LNCAP (cell line): ENCODE measurements at regions not wholly inside any gene's neighbourhood (a gene's known extent, or its start where the extent isn't known, plus 50 kb on each side); places are given as distances from the start of the nearest gene placed in this dataset.

Experiments
- TF ChIP-seq, protein P1 (sequence below): fragments of 450-650 bp; IDR thresholded peaks from 2 replicates; pipeline ENCODE4 v1.5.1; 2017; ENCODE audit warnings: mild to moderate bottlenecking

DNA sequence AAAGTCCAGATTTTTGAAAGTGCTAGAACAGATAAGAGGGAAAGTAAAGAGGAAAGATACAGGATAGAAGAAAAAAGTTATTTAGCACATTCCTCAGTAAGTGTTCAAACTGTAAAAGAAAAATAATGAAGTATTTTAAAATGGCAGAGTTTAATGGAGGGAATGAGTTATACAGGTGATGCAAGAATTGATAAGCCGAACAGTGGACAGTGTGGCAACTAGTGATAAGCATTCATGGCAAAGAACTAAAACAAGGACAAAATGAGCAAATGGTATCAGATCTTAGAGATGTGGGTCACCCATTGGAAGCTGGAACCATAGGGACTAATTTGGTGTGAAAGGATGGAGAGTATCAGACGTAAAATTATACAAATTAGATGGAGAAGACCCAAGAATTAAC lies 622.9 kb upstream of the SGO1 start:
- TF ChIP-seq, protein P1, sequence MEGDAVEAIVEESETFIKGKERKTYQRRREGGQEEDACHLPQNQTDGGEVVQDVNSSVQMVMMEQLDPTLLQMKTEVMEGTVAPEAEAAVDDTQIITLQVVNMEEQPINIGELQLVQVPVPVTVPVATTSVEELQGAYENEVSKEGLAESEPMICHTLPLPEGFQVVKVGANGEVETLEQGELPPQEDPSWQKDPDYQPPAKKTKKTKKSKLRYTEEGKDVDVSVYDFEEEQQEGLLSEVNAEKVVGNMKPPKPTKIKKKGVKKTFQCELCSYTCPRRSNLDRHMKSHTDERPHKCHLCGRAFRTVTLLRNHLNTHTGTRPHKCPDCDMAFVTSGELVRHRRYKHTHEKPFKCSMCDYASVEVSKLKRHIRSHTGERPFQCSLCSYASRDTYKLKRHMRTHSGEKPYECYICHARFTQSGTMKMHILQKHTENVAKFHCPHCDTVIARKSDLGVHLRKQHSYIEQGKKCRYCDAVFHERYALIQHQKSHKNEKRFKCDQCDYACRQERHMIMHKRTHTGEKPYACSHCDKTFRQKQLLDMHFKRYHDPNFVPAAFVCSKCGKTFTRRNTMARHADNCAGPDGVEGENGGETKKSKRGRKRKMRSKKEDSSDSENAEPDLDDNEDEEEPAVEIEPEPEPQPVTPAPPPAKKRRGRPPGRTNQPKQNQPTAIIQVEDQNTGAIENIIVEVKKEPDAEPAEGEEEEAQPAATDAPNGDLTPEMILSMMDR = no peak

DNA sequence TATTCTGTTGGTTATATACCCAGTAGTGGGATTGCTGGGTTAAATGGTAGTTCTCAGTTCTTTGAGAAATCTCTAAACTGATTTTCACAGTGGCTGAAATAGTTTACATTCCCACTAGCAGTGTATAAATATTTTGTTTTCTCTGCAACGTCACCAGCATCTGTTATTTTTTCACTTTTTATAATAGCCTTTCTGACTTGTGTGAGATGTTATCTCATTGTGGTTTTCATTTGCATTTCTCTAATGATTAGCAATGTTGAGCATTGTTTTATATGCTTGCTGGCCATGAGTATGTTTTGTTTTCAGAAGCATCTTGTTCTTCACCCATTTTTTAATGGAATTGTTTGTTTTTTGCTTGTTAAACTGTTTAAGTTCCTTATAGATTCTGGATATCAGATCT lies 612.7 kb upstream of the SGO1 start:
- TF ChIP-seq, protein P1 = no peak

DNA sequence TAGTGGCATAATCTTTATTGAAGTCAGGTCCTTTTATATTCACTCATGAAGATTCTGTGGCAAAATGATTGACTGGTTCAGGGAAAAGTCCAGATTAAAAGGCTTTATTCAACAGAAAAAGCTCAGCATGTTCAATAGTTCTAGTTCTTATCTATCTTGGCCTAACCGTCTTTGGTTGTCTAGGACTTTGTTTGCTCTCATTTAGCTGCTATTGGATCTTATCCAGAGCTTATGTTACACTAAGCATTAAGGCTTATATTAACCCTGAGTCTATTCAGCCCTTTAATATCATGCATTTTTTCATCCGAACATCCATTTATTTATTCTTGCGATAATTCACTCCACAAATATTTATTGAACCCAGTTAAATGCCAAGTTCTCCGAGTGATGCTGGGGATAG lies 601.0 kb upstream of the SGO1 start:
- TF ChIP-seq, protein P1 = no peak

DNA sequence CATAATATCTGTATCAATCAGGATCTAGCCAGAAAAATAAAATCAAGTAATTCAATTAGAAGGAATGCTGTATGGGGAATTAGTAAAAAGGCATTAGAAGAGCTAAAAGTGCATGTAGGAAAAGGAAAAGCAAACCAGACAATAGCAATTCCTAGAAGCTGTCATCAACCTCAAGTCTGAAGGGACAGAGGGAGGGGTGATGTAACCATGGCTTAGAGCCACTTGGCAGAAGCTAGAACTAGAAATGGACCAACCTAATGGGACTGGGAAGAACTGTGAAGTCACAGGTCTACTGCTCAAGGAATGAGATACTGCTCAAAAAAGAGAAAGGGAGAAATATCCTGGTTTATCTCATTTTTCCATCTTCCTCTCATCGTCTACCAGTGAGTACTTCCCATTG lies 590.7 kb upstream of the SGO1 start:
- TF ChIP-seq, protein P1 = no peak

DNA sequence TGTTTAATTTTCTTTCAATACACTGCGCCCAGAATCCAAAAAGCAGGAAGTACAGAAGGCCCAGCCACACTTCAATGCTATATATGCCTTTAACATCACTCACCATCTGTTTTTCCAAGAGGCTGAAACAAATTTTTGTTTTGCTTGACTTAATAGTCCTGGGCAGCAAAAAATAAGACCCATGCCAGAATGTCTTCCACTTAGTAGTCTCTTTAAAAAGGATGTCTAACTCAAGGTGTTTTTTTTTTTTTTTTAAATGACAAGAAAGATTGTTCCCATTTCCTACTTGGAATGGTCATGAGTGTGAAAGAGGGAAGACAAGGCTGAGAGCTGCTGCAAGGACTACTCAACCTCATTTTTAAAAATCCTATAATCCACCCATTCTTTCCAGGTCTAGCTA lies 590.3 kb upstream of the SGO1 start:
- TF ChIP-seq, protein P1 = no peak

DNA sequence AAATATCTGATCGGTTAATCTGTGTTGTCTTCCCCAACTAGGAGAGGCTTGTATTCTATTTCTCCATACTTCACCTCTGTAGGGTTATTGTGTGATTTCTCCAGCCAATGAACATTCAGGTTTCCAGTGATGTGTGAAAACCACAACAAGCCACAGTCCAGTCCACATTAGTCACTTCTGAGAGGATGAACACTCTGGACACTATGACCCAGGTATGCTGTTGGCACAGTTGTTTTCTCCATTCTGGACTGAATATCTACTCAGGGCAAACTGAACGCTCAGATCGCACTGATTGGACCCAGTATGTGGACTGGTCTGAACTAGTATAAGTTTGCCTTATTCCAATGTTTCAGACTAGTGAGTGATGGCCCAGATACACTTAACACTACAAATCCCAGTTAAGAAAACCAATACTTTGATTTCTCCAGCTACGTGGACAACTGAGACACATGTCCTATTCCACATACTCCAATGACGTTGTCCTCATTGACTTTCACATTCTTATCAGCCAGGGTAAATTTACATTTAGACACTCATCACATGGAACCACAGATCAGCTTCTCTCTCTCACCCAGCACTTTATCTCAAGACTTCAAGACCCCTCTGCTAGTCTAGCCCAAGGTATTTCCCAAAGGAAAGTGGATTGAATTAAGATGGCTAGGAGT lies 587.4 kb upstream of the SGO1 start:
- TF ChIP-seq, protein P1 = no peak

DNA sequence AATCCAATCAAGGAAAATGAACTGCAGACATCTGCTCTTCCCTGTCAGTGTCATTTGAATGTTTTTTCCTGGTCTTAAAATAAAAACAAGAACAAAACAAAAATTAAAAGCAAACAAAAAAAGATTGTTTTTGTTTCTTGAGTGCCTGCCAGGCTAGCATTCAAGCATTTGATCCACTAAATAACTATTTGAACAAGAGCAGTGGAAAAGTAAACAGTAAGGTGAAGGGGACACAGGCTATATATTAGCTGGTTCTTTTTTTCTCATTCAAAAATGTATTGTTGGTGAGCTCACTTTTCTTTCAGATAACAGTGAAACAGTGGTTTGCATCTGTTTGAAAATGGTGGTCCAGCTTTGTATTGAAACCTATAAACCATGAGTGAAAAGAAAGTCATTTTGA lies 586.9 kb upstream of the SGO1 start:
- TF ChIP-seq, protein P1 = no peak

DNA sequence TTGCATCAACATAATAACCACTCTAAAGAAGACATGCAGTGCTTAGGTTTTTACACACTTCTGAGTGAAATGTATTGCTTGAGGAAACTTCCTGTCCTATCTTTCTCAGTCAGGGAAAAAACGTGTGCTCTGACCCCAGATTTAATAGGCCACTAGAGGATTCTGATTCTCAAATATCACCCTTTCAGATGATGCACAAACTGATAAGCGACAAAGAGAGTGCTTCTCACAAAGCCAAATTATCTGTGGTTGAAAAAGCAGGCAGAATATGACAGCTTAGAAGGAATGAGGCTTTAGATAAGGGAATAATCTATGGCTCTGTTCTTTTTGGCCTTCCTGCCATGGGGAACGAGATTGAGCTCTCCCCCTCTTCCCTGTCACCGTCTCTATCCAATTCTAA lies 583.4 kb upstream of the SGO1 start:
- TF ChIP-seq, protein P1 = no peak
